GM10266 (cell line): ENCODE measurements at regions not wholly inside any gene's neighbourhood (a gene's known extent, or its start where the extent isn't known, plus 50 kb on each side); places are given as distances from the start of the nearest gene placed in this dataset.

Experiments used
- DNase-seq: peaks from one replicate; pipeline ENCODE4 v3.0.0; 2012; ENCODE audit errors: extremely low spot score
- TF ChIP-seq, protein P1 (sequence below): IDR thresholded peaks from 2 replicates; pipeline ENCODE4 v1.5.1; 2012; ENCODE audit warnings: mild to moderate bottlenecking, low read depth; ENCODE audit not compliant: control insufficient read depth, insufficient read depth; ENCODE audit errors: missing control alignments

DNA sequence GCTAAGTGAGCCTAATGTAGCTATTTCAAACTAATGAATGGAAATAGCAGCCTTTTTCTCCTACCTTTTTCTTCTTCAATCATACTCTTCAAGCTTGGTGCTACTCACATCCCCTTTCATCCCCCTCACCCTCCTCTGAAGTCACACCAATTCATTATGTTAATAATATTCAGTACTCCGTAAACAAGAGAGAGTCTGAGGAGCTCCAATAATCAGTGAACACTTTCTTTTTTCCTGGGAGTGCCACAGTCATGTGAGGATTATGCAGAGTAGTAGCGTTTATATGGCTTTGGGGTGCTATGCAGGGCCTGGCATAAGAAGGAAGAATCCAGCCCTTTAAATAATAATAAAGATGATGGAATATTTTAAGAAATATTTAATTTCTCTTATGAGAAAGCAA, 354.3 kb upstream of the CTNND2 start:
- DNase-seq: no peak
- TF ChIP-seq, protein P1, sequence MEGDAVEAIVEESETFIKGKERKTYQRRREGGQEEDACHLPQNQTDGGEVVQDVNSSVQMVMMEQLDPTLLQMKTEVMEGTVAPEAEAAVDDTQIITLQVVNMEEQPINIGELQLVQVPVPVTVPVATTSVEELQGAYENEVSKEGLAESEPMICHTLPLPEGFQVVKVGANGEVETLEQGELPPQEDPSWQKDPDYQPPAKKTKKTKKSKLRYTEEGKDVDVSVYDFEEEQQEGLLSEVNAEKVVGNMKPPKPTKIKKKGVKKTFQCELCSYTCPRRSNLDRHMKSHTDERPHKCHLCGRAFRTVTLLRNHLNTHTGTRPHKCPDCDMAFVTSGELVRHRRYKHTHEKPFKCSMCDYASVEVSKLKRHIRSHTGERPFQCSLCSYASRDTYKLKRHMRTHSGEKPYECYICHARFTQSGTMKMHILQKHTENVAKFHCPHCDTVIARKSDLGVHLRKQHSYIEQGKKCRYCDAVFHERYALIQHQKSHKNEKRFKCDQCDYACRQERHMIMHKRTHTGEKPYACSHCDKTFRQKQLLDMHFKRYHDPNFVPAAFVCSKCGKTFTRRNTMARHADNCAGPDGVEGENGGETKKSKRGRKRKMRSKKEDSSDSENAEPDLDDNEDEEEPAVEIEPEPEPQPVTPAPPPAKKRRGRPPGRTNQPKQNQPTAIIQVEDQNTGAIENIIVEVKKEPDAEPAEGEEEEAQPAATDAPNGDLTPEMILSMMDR: no peak

GRCh38 chr5:12250454-12250853, 346.2 kb upstream of the CTNND2 start:
- TF ChIP-seq, protein P1: no peak
- no peak for DNase-seq

DNA sequence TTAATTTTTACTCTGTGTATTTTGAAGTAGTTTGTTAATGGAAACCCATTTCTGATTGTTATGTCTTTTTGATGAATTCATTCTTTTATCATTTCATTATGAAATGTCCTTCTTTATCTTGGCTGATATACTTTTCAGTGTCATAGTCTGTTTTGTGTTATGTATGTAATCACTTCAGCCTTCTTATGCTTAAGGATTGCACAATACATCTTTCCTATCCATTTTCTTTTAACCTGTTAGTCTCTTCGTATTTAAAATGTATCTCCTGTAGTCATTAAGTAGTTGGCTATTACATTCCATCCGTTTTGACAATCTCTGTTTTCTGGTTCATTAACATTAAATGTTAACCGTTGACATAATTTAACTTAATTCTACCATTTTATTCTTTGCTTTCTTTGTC, 344.6 kb upstream of the CTNND2 start:
- DNase-seq: no peak
- TF ChIP-seq, protein P1: no peak

DNA sequence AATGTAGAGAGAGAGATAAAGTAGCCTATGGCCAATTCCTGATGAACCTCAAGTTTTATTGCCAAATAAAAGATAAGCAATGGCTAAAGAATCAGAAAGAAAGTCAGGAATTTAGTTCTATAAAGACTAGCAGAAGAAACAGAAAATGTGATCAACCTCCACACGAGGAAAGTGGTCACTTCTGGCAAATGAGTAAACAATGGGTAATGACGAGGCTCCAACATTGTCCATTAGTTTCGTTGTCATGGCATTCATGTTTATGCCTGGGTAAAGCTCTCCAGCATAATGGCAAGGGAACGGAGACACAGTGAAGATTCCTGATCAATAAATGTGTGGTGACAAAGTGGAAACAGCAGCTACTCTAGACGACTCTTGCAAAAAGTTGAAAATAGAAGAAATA, 341.8 kb upstream of the CTNND2 start:
- no peak for DNase-seq
- TF ChIP-seq, protein P1: no peak

GRCh38 chr5:12245429-12245828, 341.2 kb upstream of the CTNND2 start:
- TF ChIP-seq, protein P1: no peak
- DNase-seq: no peak

- no peak for DNase-seq
- TF ChIP-seq, protein P1: no peak
These were observed 339.0 kb upstream of the CTNND2 start for GRCh38 chr5:12242950-12243888.
